OCI-LY3 (cell line): ENCODE measurements at regions not wholly inside any gene's neighbourhood (a gene's known extent, or its start where the extent isn't known, plus 50 kb on each side); places are given as distances from the start of the nearest gene placed in this dataset.

ENCODE experiments used
- H2AFZ ChIP-seq: fragments of 200-600, 300-600 bp; shearing (Covaris generic); 2 replicates; pipeline ENCODE4 v1.6.0; 2014; ENCODE audit warnings: antibody characterized with exemption, low read depth, low read length
- H3K27ac ChIP-seq: fragments of 200-600, 300-600 bp; sonication (generic); 2 replicates; pipeline ENCODE4 v1.5.1; 2014; ENCODE audit warnings: mild to moderate bottlenecking, low read length, moderate library complexity, mixed read lengths
- H3K27me3 ChIP-seq: fragments of 200-600, 300-600 bp; sonication (generic); 2 replicates; pipeline ENCODE4 v1.6.1; 2014; ENCODE audit warnings: low read depth, low read length, mixed read lengths
- H3K36me3 ChIP-seq: fragments of 200-600, 300-600 bp; sonication (generic); replicated peaks from 2 replicates; pipeline ENCODE3; 2014; ENCODE audit warnings: low read depth, low read length, mixed read lengths
- H3K4me1 ChIP-seq: fragments of 300-600, 200-600 bp; sonication (generic); 2 replicates; pipeline ENCODE4 v1.6.1; 2014; ENCODE audit warnings: low read length, mixed read lengths
- H3K4me2 ChIP-seq: fragments of 200-600, 300-600 bp; sonication (generic); 2 replicates; pipeline ENCODE4 v1.6.1; 2014; ENCODE audit warnings: low read length, mixed read lengths
- H3K4me3 ChIP-seq: fragments of 300-600, 200-600 bp; sonication (generic); 2 replicates; pipeline ENCODE4 v1.5.1; 2014; ENCODE audit warnings: antibody characterized with exemption, mild to moderate bottlenecking, low read length, moderate library complexity
- H3K79me2 ChIP-seq: fragments of 300-600, 200-600 bp; shearing (Covaris generic); 2 replicates; pipeline ENCODE4 v1.6.1; 2014; ENCODE audit warnings: mild to moderate bottlenecking, low read length, mixed read lengths
- H3K9ac ChIP-seq: fragments of 300-600, 200-600 bp; shearing (Covaris generic); 2 replicates; pipeline ENCODE4 v1.6.0; 2014; ENCODE audit warnings: mild to moderate bottlenecking, low read length, moderate library complexity
- H3K9me3 ChIP-seq: fragments of 200-600, 300-600 bp; shearing (Covaris generic); 2 replicates; pipeline ENCODE4 v1.6.1; 2014; ENCODE audit warnings: low read length, mixed read lengths; ENCODE audit not compliant: insufficient read depth
- H4K20me1 ChIP-seq: fragments of 200-600, 300-600 bp; sonication (generic); 2 replicates; pipeline ENCODE4 v1.6.1; 2016; ENCODE audit warnings: low read length, mixed read lengths; ENCODE audit not compliant: insufficient read depth
- EZH2phosphoT487 ChIP-seq: fragments of 200-600 bp; shearing (Covaris generic); IDR thresholded peaks from 2 replicates; pipeline ENCODE4 v1.6.1; 2018; ENCODE audit warnings: antibody characterized with exemption, mixed run types, low read depth
- TF ChIP-seq, protein P1 (sequence below): fragments of 200-600, 300-600 bp; sonication (generic); IDR thresholded peaks from 2 replicates; pipeline ENCODE4 v1.5.1; 2014; ENCODE audit warnings: antibody characterized with exemption, low read length, low read depth

DNA sequence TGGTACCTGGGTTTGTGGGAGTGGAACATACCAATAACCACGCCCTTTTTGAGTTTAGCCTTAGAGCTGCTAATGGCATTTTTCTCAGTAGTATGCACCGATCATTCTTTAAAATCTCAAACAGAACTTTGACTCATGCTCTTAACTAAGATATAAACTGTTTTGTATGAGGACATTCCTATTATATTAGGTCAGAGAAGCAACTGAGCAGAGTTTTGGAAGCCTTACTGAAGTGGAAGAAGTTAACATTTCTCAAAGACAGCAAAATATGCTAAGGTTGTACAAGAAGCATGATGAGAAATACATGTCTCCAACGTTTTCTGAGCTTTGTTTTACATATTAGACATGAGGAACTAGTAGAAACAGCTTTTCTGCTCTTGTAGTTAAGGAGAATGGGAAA lies 819.2 kb downstream of the FSCB start:
- Histone ChIP-seq H3K4me3 (no peak overlapping the region), H3K4me2 (no peak overlapping the region), H3K27ac (no peak overlapping the region)

DNA sequence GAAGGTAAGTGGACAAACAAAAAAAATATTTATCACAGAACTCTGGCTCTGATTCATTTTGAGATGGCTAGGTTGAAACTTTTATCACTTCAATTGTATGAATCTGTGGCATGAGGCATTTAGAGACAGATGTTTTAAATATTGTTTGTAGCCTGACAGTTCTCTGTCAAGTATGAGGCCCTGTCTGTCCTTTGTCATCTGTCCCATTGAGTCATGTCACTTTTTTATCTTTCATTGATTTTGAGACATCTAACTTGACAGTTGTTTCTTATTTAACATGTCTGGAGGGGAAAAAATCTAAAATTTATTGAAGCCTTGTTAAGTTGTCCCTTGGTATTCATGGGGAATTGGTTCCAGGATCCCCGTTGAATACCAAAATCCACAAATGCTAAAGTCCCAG lies 829.5 kb downstream of the FSCB start:
- TF ChIP-seq, protein P1, sequence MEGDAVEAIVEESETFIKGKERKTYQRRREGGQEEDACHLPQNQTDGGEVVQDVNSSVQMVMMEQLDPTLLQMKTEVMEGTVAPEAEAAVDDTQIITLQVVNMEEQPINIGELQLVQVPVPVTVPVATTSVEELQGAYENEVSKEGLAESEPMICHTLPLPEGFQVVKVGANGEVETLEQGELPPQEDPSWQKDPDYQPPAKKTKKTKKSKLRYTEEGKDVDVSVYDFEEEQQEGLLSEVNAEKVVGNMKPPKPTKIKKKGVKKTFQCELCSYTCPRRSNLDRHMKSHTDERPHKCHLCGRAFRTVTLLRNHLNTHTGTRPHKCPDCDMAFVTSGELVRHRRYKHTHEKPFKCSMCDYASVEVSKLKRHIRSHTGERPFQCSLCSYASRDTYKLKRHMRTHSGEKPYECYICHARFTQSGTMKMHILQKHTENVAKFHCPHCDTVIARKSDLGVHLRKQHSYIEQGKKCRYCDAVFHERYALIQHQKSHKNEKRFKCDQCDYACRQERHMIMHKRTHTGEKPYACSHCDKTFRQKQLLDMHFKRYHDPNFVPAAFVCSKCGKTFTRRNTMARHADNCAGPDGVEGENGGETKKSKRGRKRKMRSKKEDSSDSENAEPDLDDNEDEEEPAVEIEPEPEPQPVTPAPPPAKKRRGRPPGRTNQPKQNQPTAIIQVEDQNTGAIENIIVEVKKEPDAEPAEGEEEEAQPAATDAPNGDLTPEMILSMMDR: no peak
- TF ChIP-seq EZH2phosphoT487: no peak
- H3K4me1 ChIP-seq: no peaks in the 10 kb centered on the region

More for the DNA sequence above, 819.2 kb downstream of the FSCB start:
- H3K4me1 ChIP-seq: no peaks in the 10 kb centered on the region
- no peaks in the 10 kb centered on the region for H3K27me3 ChIP-seq
- H3K36me3 ChIP-seq: no peaks in the 10 kb centered on the region
- TF ChIP-seq, protein P1: no peak
- no peak for TF ChIP-seq EZH2phosphoT487
- no peak overlapping the region for H3K9ac ChIP-seq
- H3K9me3 ChIP-seq: no peaks in the 10 kb centered on the region
- H4K20me1 ChIP-seq: no peaks in the 10 kb centered on the region
- H3K79me2 ChIP-seq: no peaks in the 10 kb centered on the region
- no peak overlapping the region for H2AFZ ChIP-seq

DNA sequence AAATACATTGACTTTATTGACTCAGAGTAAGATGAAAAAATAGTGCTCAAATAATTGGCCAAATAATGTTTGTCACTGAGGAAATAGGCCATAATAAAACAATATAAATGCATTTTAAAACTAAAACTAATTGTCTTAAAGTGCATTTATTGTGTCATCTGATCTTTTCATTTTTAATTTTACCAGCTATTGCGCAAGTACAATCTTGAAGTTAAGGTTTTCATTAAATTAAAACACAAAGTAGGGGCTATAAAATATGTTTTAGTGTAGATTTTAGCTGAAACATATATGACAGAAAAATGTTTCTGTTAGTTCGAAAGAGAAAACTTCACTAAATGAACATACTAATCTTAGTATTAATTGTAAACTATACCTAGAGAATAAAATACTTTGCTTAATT lies 832.8 kb downstream of the FSCB start:
- Histone ChIP-seq H3K27me3 (no peaks in the 10 kb centered on the region), H3K27ac (no peak overlapping the region), H3K9me3 (no peaks in the 10 kb centered on the region), H3K4me3 (no peak overlapping the region), H3K9ac (no peak overlapping the region), H3K4me1 (no peaks in the 10 kb centered on the region), H3K79me2 (no peaks in the 10 kb centered on the region), H2AFZ (no peak overlapping the region), H3K4me2 (no peak overlapping the region), H4K20me1 (no peaks in the 10 kb centered on the region), H3K36me3 (no peaks in the 10 kb centered on the region)
- no peak for TF ChIP-seq EZH2phosphoT487
- TF ChIP-seq, protein P1: no peak

More for the DNA sequence above, 829.5 kb downstream of the FSCB start:
- H4K20me1 ChIP-seq: no peaks in the 10 kb centered on the region
- H3K27ac ChIP-seq: no peak overlapping the region
- no peak overlapping the region for H3K4me2 ChIP-seq
- no peak overlapping the region for H3K4me3 ChIP-seq
- no peaks in the 10 kb centered on the region for H3K27me3 ChIP-seq
- H3K9me3 ChIP-seq: no peaks in the 10 kb centered on the region
- H3K36me3 ChIP-seq: no peaks in the 10 kb centered on the region
- no peak overlapping the region for H2AFZ ChIP-seq
- no peaks in the 10 kb centered on the region for H3K79me2 ChIP-seq
- H3K9ac ChIP-seq: no peak overlapping the region

DNA sequence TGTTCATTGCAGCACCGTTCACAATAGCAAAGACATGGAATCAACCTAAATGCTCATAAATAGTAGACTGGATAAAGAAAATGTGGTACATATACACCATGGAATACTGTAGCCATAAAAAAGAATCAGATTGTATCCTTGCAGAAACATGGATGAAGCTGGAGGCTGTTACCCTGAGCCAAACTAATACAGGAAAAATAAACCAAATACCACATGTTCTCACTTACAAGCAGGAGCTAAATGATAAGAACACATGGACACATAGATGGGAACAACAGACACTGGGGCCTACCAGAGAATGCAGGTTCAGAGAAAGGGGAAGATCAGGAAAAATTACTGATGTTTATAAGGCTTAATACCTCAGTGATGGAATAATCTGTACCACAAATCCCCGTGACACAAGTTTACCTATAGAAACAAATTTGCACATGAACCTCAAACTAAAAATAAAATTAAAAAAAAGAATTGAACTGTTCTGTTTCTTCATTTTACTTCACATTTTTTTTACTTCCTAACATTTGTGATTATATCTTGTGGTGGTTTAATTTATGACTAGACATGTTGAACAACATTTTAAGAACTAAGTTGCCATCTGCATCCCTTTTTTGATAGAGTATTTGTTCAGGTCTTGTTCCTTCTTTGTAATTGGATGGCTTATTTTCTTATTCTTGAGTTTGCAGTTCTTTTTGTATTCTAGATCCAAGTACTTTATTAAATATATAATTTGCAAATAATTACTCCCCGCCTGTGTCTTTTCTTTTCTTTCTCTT lies 835.2 kb downstream of the FSCB start:
- H3K4me3 ChIP-seq: no peak overlapping the region
- no peak for TF ChIP-seq EZH2phosphoT487
- TF ChIP-seq, protein P1: no peak
- H3K9ac ChIP-seq: no peak overlapping the region

More for the DNA sequence above, 835.2 kb downstream of the FSCB start:
- no peaks in the 10 kb centered on the region for H3K36me3 ChIP-seq
- no peaks in the 10 kb centered on the region for H3K27me3 ChIP-seq
- no peaks in the 10 kb centered on the region for H4K20me1 ChIP-seq
- no peak overlapping the region for H3K4me2 ChIP-seq
- no peaks in the 10 kb centered on the region for H3K4me1 ChIP-seq
- H2AFZ ChIP-seq: no peak overlapping the region
- H3K9me3 ChIP-seq: no peaks in the 10 kb centered on the region
- no peaks in the 10 kb centered on the region for H3K79me2 ChIP-seq
- no peak overlapping the region for H3K27ac ChIP-seq
